ENCODE measurements at regions not wholly inside any gene's neighbourhood (a gene's known extent, or its start where the extent isn't known, plus 50 kb on each side); places are given as distances from the start of the nearest gene placed in this dataset.

DNA sequence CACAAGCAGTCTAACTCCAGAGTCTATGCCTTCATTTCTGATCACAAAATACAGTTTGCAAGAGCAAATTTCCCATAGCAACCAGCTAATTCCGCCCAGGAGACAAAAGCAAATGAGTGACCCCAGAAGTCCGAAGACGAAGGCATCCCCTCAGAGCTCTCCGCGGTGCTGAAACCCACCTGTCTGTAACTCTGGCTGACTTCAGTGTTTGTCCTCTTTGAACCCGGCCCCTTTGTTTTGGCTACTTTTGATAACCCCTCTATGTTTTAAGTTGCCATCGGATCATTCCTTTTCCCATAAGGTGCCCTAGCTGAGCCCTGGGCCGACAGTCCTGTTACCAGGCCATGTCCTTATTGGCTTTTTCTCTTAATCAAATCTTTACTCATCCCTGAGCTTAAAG lies 515.8 kb downstream of the PTPRU start:
- H2AFZ ChIP-seq (ENCODE audit: low read length) = no peak overlapping the region
- no peak for ATAC-seq
- in situ Hi-C loops (cut with HindIII; ENCODE audit: extremely low pct_ligation_motif_present, low pct_unique_long_range_greater_than_20kb) = no loop called here
- no peaks in the 10 kb centered on the region for H3K36me3 ChIP-seq (replicated peaks in 1 of 2; ENCODE audit: control insufficient read depth in 1 of 2, insufficient read depth in 2 of 2, low read length in 2 of 2)
- no peaks in the 10 kb centered on the region for H3K9me3 ChIP-seq (ENCODE audit: low read length)
- 13% methylated on average over 4 of the region's 8 CpGs for WGBS (ENCODE audit: low lambda C conversion rate)
- TF ChIP-seq MIER2 (CRISPR knock-in tag; IDR thresholded peaks at IDR 0.05) = peak; percentile 88
- TF ChIP-seq ARNT (IDR thresholded peaks at IDR 0.05) = no peak
- TF ChIP-seq, protein P1, sequence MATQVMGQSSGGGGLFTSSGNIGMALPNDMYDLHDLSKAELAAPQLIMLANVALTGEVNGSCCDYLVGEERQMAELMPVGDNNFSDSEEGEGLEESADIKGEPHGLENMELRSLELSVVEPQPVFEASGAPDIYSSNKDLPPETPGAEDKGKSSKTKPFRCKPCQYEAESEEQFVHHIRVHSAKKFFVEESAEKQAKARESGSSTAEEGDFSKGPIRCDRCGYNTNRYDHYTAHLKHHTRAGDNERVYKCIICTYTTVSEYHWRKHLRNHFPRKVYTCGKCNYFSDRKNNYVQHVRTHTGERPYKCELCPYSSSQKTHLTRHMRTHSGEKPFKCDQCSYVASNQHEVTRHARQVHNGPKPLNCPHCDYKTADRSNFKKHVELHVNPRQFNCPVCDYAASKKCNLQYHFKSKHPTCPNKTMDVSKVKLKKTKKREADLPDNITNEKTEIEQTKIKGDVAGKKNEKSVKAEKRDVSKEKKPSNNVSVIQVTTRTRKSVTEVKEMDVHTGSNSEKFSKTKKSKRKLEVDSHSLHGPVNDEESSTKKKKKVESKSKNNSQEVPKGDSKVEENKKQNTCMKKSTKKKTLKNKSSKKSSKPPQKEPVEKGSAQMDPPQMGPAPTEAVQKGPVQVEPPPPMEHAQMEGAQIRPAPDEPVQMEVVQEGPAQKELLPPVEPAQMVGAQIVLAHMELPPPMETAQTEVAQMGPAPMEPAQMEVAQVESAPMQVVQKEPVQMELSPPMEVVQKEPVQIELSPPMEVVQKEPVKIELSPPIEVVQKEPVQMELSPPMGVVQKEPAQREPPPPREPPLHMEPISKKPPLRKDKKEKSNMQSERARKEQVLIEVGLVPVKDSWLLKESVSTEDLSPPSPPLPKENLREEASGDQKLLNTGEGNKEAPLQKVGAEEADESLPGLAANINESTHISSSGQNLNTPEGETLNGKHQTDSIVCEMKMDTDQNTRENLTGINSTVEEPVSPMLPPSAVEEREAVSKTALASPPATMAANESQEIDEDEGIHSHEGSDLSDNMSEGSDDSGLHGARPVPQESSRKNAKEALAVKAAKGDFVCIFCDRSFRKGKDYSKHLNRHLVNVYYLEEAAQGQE (IDR thresholded peaks at IDR 0.05; ENCODE audit: borderline replicate concordance in 1 of 2, low read depth in 1 of 2, low read length in 2 of 2) = peak; percentile 57 to 91
- BruUV-seq (replicated peaks) = no TSS peak
- no peak overlapping the region for H3K27ac ChIP-seq (ENCODE audit: extremely low read length, insufficient read depth, low read length)
- H3K27me3 ChIP-seq (ENCODE audit: control insufficient read depth in 1 of 2, insufficient read depth in 2 of 2, low read length in 2 of 2) = 0 out of 5 replicates have a peak, but pooled peaks cover 0 to 2% of the 10 kb centered on the region in 2 experiments
- intact Hi-C loops (cut with micrococcal nuclease; ENCODE audit: unreplicated experiment) = no loop called here
- DNase-seq (ENCODE audit: low spot score) = no peak
- no peak for FAIRE-seq
- POLR2A ChIA-PET = no interaction called here
- no peak overlapping the region for H3K9ac ChIP-seq (ENCODE audit: insufficient read depth, low read depth, low read length)
- no peak overlapping the region for H3K4me2 ChIP-seq (ENCODE audit: low read depth, low read length)
- H4K20me1 ChIP-seq (ENCODE audit: insufficient read depth, low read length) = 0 out of 2 replicates have a peak, but pooled peaks cover 2% of the 10 kb centered on the region
- CTCF ChIA-PET (ENCODE audit: low intra/inter-chr PET ratio, low total read pairs) = no interaction called here
- H3K79me2 ChIP-seq (ENCODE audit: insufficient read depth, low read length) = no peaks in the 10 kb centered on the region
- no peak overlapping the region for H3K4me3 ChIP-seq (replicated peaks in 1 of 3; ENCODE audit: insufficient read depth in 1 of 3, low read depth in 2 of 3, low read length in 3 of 3)
- H3K4me1 ChIP-seq (ENCODE audit: insufficient read depth, low read length) = no peaks in the 10 kb centered on the region
